ENCODE measurements at regions not wholly inside any gene's neighbourhood (a gene's known extent, or its start where the extent isn't known, plus 50 kb on each side); places are given as distances from the start of the nearest gene placed in this dataset.
"Not testable (repeated sequence)": the region's sequence is repeated elsewhere in the genome, so short reads cannot be mapped to it uniquely, and the experiment has no call there.

GRCh38 chr6:134546962-134547645 is 229.2 kb upstream of the SGK1 start:
- DNase-seq: no peak

DNA sequence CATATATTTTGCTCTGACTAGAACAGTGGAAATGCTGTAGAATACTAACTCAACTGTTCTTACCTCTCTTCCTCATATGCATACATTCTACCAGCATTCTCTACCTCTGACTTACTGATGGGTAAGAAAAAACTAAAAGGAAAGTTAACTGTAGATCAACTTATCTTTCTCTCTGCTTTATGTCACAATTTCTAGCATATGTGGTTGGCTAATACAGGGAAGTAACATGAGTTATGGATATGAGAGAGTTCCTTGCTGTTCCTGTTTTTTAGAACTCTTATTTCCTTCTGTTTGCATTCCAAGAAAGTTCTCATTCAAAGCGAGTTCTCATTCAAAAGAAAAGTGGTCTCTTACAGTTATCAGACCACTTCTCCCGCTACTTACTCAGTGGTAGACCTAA is 226.8 kb upstream of the SGK1 start:
- no peak for DNase-seq

- DNase-seq: no peak
Observed at GRCh38 chr6:134543128-134543527, 225.2 kb upstream of the SGK1 start.

GRCh38 chr6:134541001-134541400 is 223.1 kb upstream of the SGK1 start:
- no peak for DNase-seq

DNA sequence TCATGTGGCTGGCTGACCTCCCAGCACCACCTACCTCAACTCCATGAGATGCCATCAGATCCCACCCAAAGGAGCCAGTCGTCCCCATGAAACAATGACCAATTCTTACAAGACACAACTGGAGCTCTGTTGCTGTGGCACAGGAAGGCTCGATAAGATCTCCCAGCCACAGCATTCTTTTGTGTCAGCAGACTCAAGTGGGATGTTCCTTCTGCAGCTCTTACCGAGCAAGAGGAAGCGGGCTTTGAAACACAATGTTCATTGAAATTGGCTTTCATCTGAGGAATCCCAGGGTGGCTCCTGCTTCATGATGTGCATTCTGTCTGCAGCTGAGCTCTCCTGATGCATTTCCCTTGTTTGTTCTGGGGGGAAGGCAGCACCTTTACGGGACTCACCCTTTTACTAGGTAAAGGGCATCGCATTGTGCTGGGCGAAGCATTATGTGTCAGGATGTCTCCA is 222.0 kb upstream of the SGK1 start:
- DNase-seq: no peak

DNA sequence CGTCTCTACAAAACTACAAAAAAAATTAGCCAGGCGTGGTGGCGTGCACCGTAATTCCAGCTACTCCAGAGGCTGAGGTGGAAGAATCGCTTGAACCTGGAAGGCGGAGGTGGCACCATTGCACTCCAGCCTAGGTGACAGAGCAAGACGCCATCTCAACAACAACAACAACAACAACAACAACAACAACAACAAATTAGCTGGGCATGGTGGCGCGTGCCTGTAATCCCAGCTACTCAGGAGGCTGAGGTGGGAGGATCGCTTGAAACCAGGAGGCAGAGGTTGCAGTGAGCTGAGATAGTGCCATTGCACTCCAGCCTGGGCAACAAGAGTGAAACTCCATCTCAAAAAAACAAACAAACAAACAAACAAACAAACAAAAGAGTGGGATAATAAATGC is 219.9 kb upstream of the SGK1 start:
- DNase-seq: not testable (repeated sequence)

DNA sequence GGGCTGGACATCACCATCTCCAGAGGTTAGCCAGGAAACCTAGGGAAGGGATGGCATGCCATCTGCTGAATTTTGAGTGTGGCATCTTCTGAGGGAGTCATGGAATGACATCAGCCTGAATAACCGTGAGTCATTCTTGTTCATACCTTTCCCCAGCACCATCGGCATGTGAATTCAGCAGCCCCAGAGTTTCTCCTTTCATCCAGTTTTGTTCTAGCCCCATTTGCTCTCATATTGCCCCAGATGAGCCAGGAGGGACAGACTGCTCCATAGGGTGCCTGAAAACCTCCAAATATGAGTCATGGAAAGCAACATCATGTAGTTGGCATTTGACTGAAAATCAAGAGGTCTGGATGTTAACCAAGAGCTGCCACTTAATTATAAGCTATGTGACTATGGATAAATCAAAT is 219.2 kb upstream of the SGK1 start:
- no peak for DNase-seq

- no peak for DNase-seq
Observed at GRCh38 chr6:134535831-134536230, 217.9 kb upstream of the SGK1 start.

- no peak for DNase-seq
Observed at GRCh38 chr6:134534708-134535149, 216.8 kb upstream of the SGK1 start.

- DNase-seq: no peak
Observed at GRCh38 chr6:134533991-134534390, 216.1 kb upstream of the SGK1 start.

GRCh38 chr6:134532694-134533624 is 215.0 kb upstream of the SGK1 start:
- no peak for DNase-seq

- DNase-seq: no peak
Observed at GRCh38 chr6:134531611-134532010, 213.7 kb upstream of the SGK1 start.

GRCh38 chr6:134531188-134531551 is 213.3 kb upstream of the SGK1 start:
- DNase-seq: no peak

DNA sequence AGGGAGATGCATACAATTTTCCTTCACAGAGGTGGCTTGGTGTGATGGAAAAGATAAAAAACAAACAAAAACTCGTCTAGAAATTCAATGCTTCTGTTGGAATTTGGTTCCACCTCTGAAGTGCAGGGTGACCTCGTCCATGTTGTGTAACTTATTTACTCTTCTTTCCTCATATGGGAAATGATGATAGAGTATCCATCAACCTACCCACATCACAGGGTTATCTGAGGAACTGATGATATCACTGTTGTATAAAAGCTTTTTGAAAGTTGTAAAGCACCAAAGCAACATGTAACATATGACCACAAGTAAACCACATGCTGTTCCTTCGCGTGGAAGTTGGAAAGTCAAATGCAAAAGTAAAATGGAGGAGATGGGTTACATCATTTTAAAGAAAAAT is 212.0 kb upstream of the SGK1 start:
- no peak for DNase-seq

DNA sequence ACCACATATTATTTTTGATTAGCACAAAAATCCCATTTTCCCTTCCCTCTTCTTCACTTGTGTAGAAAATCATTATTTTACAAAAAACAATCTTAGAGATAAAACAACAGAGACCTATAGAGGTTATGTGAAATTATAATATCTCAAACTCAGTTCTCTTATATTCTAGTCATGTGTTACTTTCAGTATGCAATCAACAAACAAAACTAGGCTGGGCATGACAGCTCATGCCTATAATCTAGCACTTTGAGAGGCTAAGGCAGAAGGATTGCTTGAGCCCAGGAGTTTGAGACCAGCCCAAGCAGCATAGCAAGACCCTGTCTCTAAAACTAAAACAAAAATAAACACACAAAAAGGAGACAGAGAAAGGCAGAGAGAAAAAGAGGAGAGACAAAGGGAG is 211.4 kb upstream of the SGK1 start:
- DNase-seq: no peak

DNA sequence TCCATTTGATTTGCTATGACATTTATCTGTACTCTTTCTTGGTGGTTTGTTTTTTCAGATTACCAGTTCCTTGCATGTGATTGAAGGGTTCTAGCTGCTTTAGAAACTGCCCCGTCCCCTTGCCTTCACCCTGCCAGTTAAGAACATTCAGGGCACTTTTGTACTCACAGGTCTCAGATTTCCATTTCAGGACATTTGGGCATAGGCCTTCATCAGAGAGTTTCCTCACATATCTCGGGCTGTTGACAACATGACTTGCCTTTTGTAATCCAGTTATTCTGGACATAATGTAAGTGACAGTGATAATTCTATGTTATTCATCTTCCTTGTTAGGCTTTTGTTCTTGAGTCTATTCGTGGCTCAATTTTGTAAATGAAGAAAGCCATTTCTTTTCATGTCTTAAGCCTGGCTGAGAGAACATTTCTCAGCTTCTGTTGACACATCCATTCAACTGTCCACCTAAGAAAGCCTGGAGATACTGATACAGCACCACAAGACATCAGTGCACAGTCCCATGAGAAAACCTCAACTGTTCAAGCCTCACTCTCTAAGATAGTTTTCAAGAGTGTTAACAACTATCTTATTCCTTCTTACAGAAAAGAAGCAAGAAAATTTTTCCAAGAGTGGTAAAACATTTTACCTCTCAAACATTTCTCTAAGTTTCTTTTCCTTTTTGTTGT is 209.3 kb upstream of the SGK1 start:
- no peak for DNase-seq

DNA sequence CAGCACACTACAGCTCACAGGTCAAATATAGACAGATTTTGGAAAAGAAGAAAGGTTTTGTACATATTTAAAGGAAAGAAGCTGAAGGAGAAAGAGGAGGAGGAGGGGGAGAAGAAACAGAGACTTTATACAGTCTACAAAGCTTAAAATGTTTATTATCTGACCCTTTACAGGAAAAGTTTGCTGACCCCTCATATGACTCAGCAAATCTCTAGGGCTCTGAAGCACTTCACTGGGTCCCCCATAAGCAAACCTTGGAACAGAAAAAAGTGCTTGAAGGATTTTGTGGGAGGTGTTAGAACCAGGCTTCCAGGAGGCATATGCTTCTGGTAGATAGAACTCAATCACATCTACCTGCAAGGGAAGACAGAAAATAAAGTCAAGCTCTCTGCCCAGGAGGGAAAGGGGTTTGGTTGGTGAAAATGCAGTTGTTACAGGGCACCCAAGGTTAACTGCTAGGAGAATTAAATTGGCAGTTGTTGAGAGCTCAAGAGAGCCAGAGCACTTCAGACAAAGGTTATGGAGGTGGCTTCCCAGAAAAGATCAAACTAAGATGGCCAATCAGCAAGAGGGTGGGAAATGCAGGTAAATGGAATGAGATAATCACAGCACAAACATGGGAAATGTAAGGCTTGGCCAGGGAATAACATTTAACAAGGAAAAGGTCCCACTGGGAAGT is 207.4 kb upstream of the SGK1 start:
- no peak for DNase-seq

DNA sequence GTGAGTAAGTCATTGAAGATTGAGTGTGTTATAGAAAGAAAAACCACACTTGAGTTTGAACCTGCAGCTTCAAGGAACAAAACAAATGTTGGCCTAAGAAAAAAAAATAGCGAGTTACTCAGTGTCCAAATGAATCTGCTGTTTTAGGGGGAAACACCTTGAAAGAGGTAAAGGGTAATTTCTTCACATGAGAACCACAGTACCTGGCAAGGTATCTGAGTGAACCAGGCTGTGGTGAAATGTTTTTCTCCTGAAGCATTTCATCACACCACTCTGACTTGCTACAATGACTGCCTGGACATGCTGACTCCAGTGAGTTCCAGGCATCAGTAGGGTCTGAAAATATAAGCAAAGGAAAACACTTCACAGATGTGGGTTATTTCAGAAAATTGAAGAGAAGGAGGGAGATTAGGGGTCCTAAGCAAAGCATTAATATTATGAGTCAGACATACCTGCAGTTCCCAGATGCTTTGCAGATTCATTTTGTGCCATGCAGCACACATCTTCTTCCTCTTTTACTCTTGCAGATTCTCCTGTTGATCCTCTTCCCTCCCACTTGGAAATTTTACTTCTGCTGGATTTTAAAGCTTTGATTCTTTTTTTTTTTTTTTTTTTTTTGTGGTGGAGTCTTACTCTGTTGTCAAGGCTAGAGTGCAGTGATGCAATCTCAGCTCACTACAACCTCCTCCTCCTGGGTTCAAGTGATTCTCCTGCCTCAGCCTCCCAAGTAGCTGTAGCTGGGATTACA is 206.2 kb upstream of the SGK1 start:
- no peak for DNase-seq

GRCh38 chr6:134523051-134523450 is 205.1 kb upstream of the SGK1 start:
- no peak for DNase-seq

- no peak for DNase-seq
Observed at GRCh38 chr6:134521116-134521501, 203.2 kb upstream of the SGK1 start.

GRCh38 chr6:134520181-134521115 is 202.5 kb upstream of the SGK1 start:
- no peak for DNase-seq

Measured in NCI-H1092 (cell line).